HG03354 (cell line): ENCODE measurements at regions not wholly inside any gene's neighbourhood (a gene's known extent, or its start where the extent isn't known, plus 50 kb on each side); places are given as distances from the start of the nearest gene placed in this dataset.
A peak's percentile ranks its signal among the peaks of the same experiment; 100 is the strongest.
"Not testable (repeated sequence)": the region's sequence is repeated elsewhere in the genome, so short reads cannot be mapped to it uniquely, and the experiment has no call there.

Experiments used
- ATAC-seq: cut with Tn5 transposase; IDR thresholded peaks from one replicate; pipeline ENCODE4 v1.9.1; 2021; ENCODE audit warnings: mild to moderate bottlenecking; ENCODE audit not compliant: unreplicated experiment, poor library complexity, severe bottlenecking

GRCh38 chr5:39759701-39760100 is 334.9 kb upstream of the DAB2 start:
- ATAC-seq = no peak

- no peak for ATAC-seq
Observed at GRCh38 chr5:39758426-39758825, 333.6 kb upstream of the DAB2 start.

- ATAC-seq = no peak
Observed at GRCh38 chr5:39757131-39757530, 332.4 kb upstream of the DAB2 start.

GRCh38 chr5:39755986-39756385 is 331.2 kb upstream of the DAB2 start:
- ATAC-seq = no peak

- ATAC-seq = no peak
Observed at GRCh38 chr5:39755452-39755851, 330.7 kb upstream of the DAB2 start.

- ATAC-seq = not testable (repeated sequence)
Observed at GRCh38 chr5:39753747-39754146, 329.0 kb upstream of the DAB2 start.

GRCh38 chr5:39750661-39751060 is 325.9 kb upstream of the DAB2 start:
- no peak for ATAC-seq

- ATAC-seq = no peak
Observed at GRCh38 chr5:39742916-39743315, 318.1 kb upstream of the DAB2 start.

GRCh38 chr5:39740404-39740803 is 315.6 kb upstream of the DAB2 start:
- no peak for ATAC-seq

GRCh38 chr5:39732166-39732565 is 307.4 kb upstream of the DAB2 start:
- no peak for ATAC-seq

- no peak for ATAC-seq
Observed at GRCh38 chr5:39730699-39731098, 305.9 kb upstream of the DAB2 start.

GRCh38 chr5:39730006-39730405 is 305.2 kb upstream of the DAB2 start:
- ATAC-seq = no peak

GRCh38 chr5:39726467-39726866 is 301.7 kb upstream of the DAB2 start:
- no peak for ATAC-seq

- ATAC-seq = no peak
Observed at GRCh38 chr5:39721394-39721793, 296.6 kb upstream of the DAB2 start.

- no peak for ATAC-seq
Observed at GRCh38 chr5:39720136-39720535, 295.4 kb upstream of the DAB2 start.

GRCh38 chr5:39717176-39717897 is 292.6 kb upstream of the DAB2 start:
- no peak for ATAC-seq

- peak; percentile 74 for ATAC-seq
Observed at GRCh38 chr5:39716532-39717028, 291.8 kb upstream of the DAB2 start.

- ATAC-seq = no peak
Observed at GRCh38 chr5:39714036-39714698, 289.4 kb upstream of the DAB2 start.

GRCh38 chr5:39713250-39713916 is 288.6 kb upstream of the DAB2 start:
- ATAC-seq = no peak

GRCh38 chr5:39712316-39713249 is 287.8 kb upstream of the DAB2 start:
- no peak for ATAC-seq
